Lower leg skin (tissue), 3 donors: ENCODE measurements at regions not wholly inside any gene's neighbourhood (a gene's known extent, or its start where the extent isn't known, plus 50 kb on each side); places are given as distances from the start of the nearest gene placed in this dataset.

ENCODE experiments used
- CTCF ChIP-seq, 3 donors: fragments of 450-650 bp; IDR thresholded peaks; one replicate each; pipeline ENCODE4 v1.5.1; 2016; ENCODE audit warnings: antibody characterized with exemption in 3 of 3, mild to moderate bottlenecking in 3 of 3, moderate library complexity in 2 of 3
- POLR2A ChIP-seq, 2 donors: fragments of 450-650 bp; IDR thresholded peaks; one replicate each; pipeline ENCODE4 v1.6.1; 2016 to 2017; ENCODE audit warnings: antibody characterized with exemption in 2 of 2, mild to moderate bottlenecking in 1 of 2, moderate library complexity in 1 of 2

GRCh38 chr4:187070158-187070557 is 346.5 kb upstream of the FAT1 start:
- TF ChIP-seq CTCF (IDR thresholded peaks at IDR 0.05) (no peak), POLR2A (IDR thresholded peaks at IDR 0.05) (no peak)
